H1 (cell line): ENCODE measurements at regions not wholly inside any gene's neighbourhood (a gene's known extent, or its start where the extent isn't known, plus 50 kb on each side); places are given as distances from the start of the nearest gene placed in this dataset.

Experiments
- CTCF ChIA-PET: fragments of 300-600 bp; sonication (Branson Sonifier 250); formaldehyde crosslinking; loops from one replicate; lab custom pipeline; 2021; ENCODE audit not compliant: partially characterized antibody; lab: Charles Lee
- POLR2A ChIA-PET: fragments of 300-600 bp; sonication (Branson Sonifier 250); formaldehyde crosslinking; loops from one replicate; lab custom pipeline; 2021; ENCODE audit warnings: inconsistent platforms; ENCODE audit not compliant: partially characterized antibody; lab: Charles Lee
- DNase-seq, 2 experiments: peaks; one replicate each; pipeline versions ENCODE4 v3.0.0 to v3.0.0-alpha.2; 2010 to 2022; ENCODE audit warnings: low spot score in 2 of 2, low read depth in 1 of 2, mixed read lengths in 1 of 2
- FAIRE-seq: peaks from 2 replicates; lab custom pipeline; 2011; peaks lifted over from hg19 to GRCh38; lab: Jason Lieb, UNC
- H2AFZ ChIP-seq: 2 replicates; pipeline ENCODE4 v1.8.1; 2012; ENCODE audit warnings: low read length, inconsistent platforms
- H2AK5ac ChIP-seq: 2 replicates; pipeline ENCODE4 v1.6.1; 2013; ENCODE audit warnings: low read depth, low read length
- H2BK120ac ChIP-seq: replicated peaks from 2 replicates; pipeline ENCODE3; 2013; ENCODE audit warnings: low read depth, low read length, inconsistent platforms
- H2BK12ac ChIP-seq: 2 replicates; pipeline ENCODE4 v1.6.1; 2013; ENCODE audit warnings: low read depth, low read length
- H2BK15ac ChIP-seq: 2 replicates; pipeline ENCODE4 v1.6.1; 2013; ENCODE audit warnings: low read length
- H2BK20ac ChIP-seq: 2 replicates; pipeline ENCODE4 v1.6.1; 2013; ENCODE audit warnings: low read length
- H2BK5ac ChIP-seq: 2 replicates; pipeline ENCODE4 v1.6.1; 2013; ENCODE audit warnings: low read depth, low read length
- H3K14ac ChIP-seq: 2 replicates; pipeline ENCODE4 v1.6.1; 2013; ENCODE audit warnings: inconsistent platforms; ENCODE audit not compliant: insufficient read length
- H3K18ac ChIP-seq: 2 replicates; pipeline ENCODE4 v1.6.1; 2013; ENCODE audit warnings: low read length; ENCODE audit errors: extremely low read depth
- H3K23ac ChIP-seq: 2 replicates; pipeline ENCODE4 v1.6.1; 2013; ENCODE audit warnings: inconsistent platforms; ENCODE audit not compliant: insufficient read length
- H3K23me2 ChIP-seq: 2 replicates; pipeline ENCODE4 v1.6.1; 2013; ENCODE audit warnings: low read depth, low read length
- H3K27ac ChIP-seq: 2 replicates; pipeline ENCODE4 v1.6.1; 2011; ENCODE audit warnings: low read depth, low read length, inconsistent platforms
- H3K27me3 ChIP-seq, 4 experiments: replicated peaks in 1 of 4; 1 replicate in 1 of 4; 2 replicates in 3 of 4; pipeline versions ENCODE4 v1.6.1 to v1.8.1; 2011 to 2013; ENCODE audit warnings: low read length in 3 of 4, mild to moderate bottlenecking in 3 of 4, inconsistent platforms in 2 of 4, mixed read lengths in 2 of 4, moderate library complexity in 1 of 4; ENCODE audit not compliant: control insufficient read depth in 3 of 4, insufficient read depth in 3 of 4; ENCODE audit errors: extremely low read depth in 1 of 4
- H3K36me3 ChIP-seq, 4 experiments: 2 replicates each; pipeline versions ENCODE4 v1.6.1 to v1.8.1; 2011 to 2013; ENCODE audit warnings: mild to moderate bottlenecking in 4 of 4, low read length in 3 of 4, moderate library complexity in 2 of 4, control low read depth in 1 of 4, inconsistent platforms in 1 of 4; ENCODE audit not compliant: insufficient read depth in 4 of 4, control insufficient read depth in 2 of 4
- H3K4ac ChIP-seq: replicated peaks from 2 replicates; pipeline ENCODE3; 2013; ENCODE audit warnings: low read length, low read depth, mixed read lengths, inconsistent platforms; ENCODE audit not compliant: insufficient read length
- H3K4me1 ChIP-seq, 4 experiments: replicated peaks in 1 of 4; 1 replicate in 1 of 4; 2 replicates in 3 of 4; pipeline versions ENCODE4 v1.6.1 to v1.8.1; 2011 to 2013; ENCODE audit warnings: low read length in 3 of 4, inconsistent platforms in 2 of 4, mixed read lengths in 1 of 4; ENCODE audit not compliant: insufficient read depth in 4 of 4, control insufficient read depth in 3 of 4
- H3K4me2 ChIP-seq, 2 experiments: 2 replicates each; pipeline versions ENCODE4 v1.6.1 to v1.8.1; 2011 to 2013; ENCODE audit warnings: low read depth in 2 of 2, low read length in 2 of 2, control low read depth in 1 of 2, inconsistent platforms in 1 of 2, mild to moderate bottlenecking in 1 of 2; ENCODE audit not compliant: insufficient read depth in 1 of 2
- H3K4me3 ChIP-seq, 4 experiments: fragments of 200-600, 300-600 bp in 1 of 4; sonication (generic), shearing (Covaris generic), sonication (Bioruptor Twin) in 1 of 4; 2 replicates each; pipeline versions ENCODE4 v1.5.1 to v1.8.1; 2011 to 2016; ENCODE audit warnings: low read length in 4 of 4, low read depth in 3 of 4, control low read depth in 2 of 4, inconsistent platforms in 2 of 4, mild to moderate bottlenecking in 2 of 4, mixed read lengths in 1 of 4, moderate library complexity in 1 of 4; ENCODE audit not compliant: insufficient read depth in 2 of 4; ENCODE audit errors: extremely low read depth in 1 of 4
- H3K56ac ChIP-seq: replicated peaks from 2 replicates; pipeline ENCODE3; 2013; ENCODE audit warnings: low read depth, mild to moderate bottlenecking, mixed read lengths, low read length, inconsistent platforms; ENCODE audit not compliant: insufficient read length
- H3K79me1 ChIP-seq: 2 replicates; pipeline ENCODE4 v1.6.1; 2013; ENCODE audit warnings: low read depth, low read length, control low read depth
- H3K79me2 ChIP-seq, 2 experiments: 2 replicates each; pipeline versions ENCODE4 v1.6.1 to v1.8.1; 2012 to 2013; ENCODE audit warnings: low read length in 2 of 2, mild to moderate bottlenecking in 2 of 2, inconsistent platforms in 1 of 2; ENCODE audit not compliant: insufficient read depth in 2 of 2, control insufficient read depth in 1 of 2
- H3K9ac ChIP-seq, 4 experiments: replicated peaks in 1 of 4; 1 replicate in 1 of 4; 2 replicates in 3 of 4; pipeline versions ENCODE4 v1.6.1 to v1.8.1; 2011 to 2013; ENCODE audit warnings: low read depth in 3 of 4, low read length in 3 of 4, control low read depth in 2 of 4, mild to moderate bottlenecking in 2 of 4, moderate library complexity in 2 of 4, inconsistent platforms in 1 of 4; ENCODE audit errors: extremely low read depth in 1 of 4
- H3K9me3 ChIP-seq, 2 experiments: 2 replicates each; pipeline versions ENCODE4 v1.6.1 to v1.8.1; 2012 to 2013; ENCODE audit warnings: mild to moderate bottlenecking in 2 of 2, moderate library complexity in 2 of 2, control low read depth in 1 of 2, inconsistent platforms in 1 of 2, low read depth in 1 of 2, low read length in 1 of 2, mixed read lengths in 1 of 2; ENCODE audit not compliant: insufficient read depth in 2 of 2
- H4K20me1 ChIP-seq, 2 experiments: replicated peaks in 1 of 2; 2 replicates each; pipeline versions ENCODE3 to v1.8.1; 2011 to 2013; ENCODE audit warnings: inconsistent platforms in 2 of 2, low read length in 2 of 2, mild to moderate bottlenecking in 1 of 2; ENCODE audit not compliant: insufficient read depth in 2 of 2, control insufficient read depth in 1 of 2
- H4K5ac ChIP-seq: 2 replicates; pipeline ENCODE4 v1.6.1; 2013; ENCODE audit warnings: low read length, low read depth, mixed read lengths, inconsistent platforms; ENCODE audit not compliant: insufficient read length
- H4K8ac ChIP-seq: 2 replicates; pipeline ENCODE4 v1.8.0; 2013; ENCODE audit warnings: mild to moderate bottlenecking, moderate library complexity, low read length, inconsistent platforms; ENCODE audit not compliant: insufficient read depth; ENCODE audit errors: extremely low read depth
- H4K91ac ChIP-seq: replicated peaks from 2 replicates; pipeline ENCODE3; 2013; ENCODE audit warnings: low read length, mixed read lengths, inconsistent platforms; ENCODE audit not compliant: insufficient read length
- BRCA1 ChIP-seq: IDR thresholded peaks from 2 replicates; pipeline ENCODE4 v1.6.1; 2012; ENCODE audit warnings: low read depth, low read length, improper control_type of control experiment
- CREB1 ChIP-seq: IDR thresholded peaks from 2 replicates; pipeline ENCODE4 v1.6.1; 2012; ENCODE audit warnings: inconsistent platforms
- FOSL1 ChIP-seq: IDR thresholded peaks from 2 replicates; pipeline ENCODE4 v1.6.1; 2011; ENCODE audit warnings: mild to moderate bottlenecking, low read depth, low read length, moderate library complexity; ENCODE audit not compliant: insufficient read depth
- KDM4A ChIP-seq: IDR thresholded peaks from one replicate; pipeline ENCODE4 v1.7.1; 2012; ENCODE audit warnings: low read depth, mild to moderate bottlenecking, moderate library complexity, low read length, inconsistent platforms; ENCODE audit not compliant: severe bottlenecking
- RFX5 ChIP-seq: IDR thresholded peaks from 2 replicates; pipeline ENCODE4 v1.6.1; 2011; ENCODE audit warnings: low read depth, low read length, improper control_type of control experiment, borderline replicate concordance
- WGBS, 2 experiments: shearing (Covaris generic) in 1 of 2; methylation state at CpG; one replicate each; pipeline versions ENCODE4 v1.1.6 to v1.1.7; 2013 to 2015; ENCODE audit warnings: low lambda C conversion rate in 2 of 2, mixed read lengths in 2 of 2, inconsistent platforms in 1 of 2, low coverage in 1 of 2, missing lambda C conversion rate in 1 of 2; ENCODE audit not compliant: insufficient replicate concordance in 2 of 2, insufficient coverage in 1 of 2, insufficient read length in 1 of 2; ENCODE audit errors: extremely low coverage in 1 of 2, missing lambda C conversion rate in 1 of 2; 5-methylcytosine and 5-hydroxymethylcytosine counted together
- TF ChIP-seq, protein P1 (sequence below): IDR thresholded peaks from 2 replicates; pipeline ENCODE4 v1.6.1; 2012; ENCODE audit warnings: low read length, inconsistent platforms
- TF ChIP-seq, protein P2 (sequence below): IDR thresholded peaks from 2 replicates; pipeline ENCODE4 v1.6.1; 2012; ENCODE audit warnings: inconsistent platforms
- TF ChIP-seq, protein P3 (sequence below), 3 experiments: IDR thresholded peaks; 1 replicate in 2 of 3; 2 replicates in 1 of 3; pipeline versions ENCODE4 v1.5.1 to v1.6.1; 2011; ENCODE audit warnings: low read length in 3 of 3, mild to moderate bottlenecking in 3 of 3, inconsistent platforms in 2 of 3, low read depth in 1 of 3, moderate library complexity in 1 of 3; ENCODE audit not compliant: insufficient read depth in 1 of 3; ENCODE audit errors: control extremely low read depth in 1 of 3

DNA sequence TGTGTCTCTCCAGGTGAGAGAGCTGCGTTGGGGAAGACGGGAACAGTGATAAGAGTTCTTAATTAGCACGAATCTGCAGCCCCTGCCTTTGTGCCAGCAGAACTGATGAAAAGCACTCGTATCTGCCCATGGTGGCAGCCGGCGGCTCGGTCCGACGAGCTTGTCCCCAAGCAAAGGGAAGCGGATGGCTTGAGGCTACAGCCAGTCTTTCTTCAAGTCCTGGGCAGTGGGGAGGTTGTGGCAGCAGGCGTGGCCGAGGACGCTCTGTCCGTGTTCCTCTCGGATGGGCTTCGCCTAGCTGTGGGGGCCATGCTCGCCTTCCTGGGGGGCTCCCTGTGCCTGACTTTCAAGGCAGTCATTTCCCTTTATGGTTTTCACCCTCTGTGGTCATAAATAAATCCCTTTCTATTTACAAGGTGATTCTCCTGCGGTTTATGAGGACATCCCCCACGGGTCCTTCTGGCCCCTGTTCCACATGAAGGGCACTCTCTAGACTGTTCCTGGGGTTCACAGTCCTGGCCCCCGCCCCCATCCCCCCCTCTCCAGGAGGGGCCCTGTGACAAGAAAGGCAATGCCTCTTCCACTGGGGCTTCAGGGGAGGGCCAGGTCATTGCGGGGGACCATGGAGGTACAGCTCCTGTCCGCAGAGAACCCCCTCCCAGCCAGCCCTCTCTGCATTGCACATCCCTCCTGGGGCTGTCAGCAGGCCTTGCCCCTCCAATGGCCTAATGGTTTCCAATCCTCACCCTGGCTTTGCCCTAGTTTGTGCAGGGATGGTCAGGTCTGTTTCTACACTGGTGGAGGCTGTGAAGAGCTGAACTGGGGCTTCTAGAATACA, 1212.3 kb downstream of the BRD1 start:
- Histone ChIP-seq H2BK15ac (no peak overlapping the region), H3K4ac (no peak overlapping the region), H2BK12ac (no peak overlapping the region), H3K56ac (no peak overlapping the region), H3K14ac (no peak overlapping the region), H2BK120ac (no peak overlapping the region), H3K27ac (no peak overlapping the region), H2BK20ac (no peak overlapping the region), H3K36me3 (no peaks in the 10 kb centered on the region), H2BK5ac (no peak overlapping the region), H4K5ac (no peak overlapping the region), H3K4me1 (no peaks in the 10 kb centered on the region), H4K8ac (peak overlapping the region; percentile 35; the same call in 1 of the 2 replicates), H3K9me3 (no peaks in the 10 kb centered on the region; a peak in 1 of 4 replicates), H3K79me1 (peaks cover 5% of the 10 kb centered on the region; the same call in 1 of the 2 replicates), H3K4me2 (no peak overlapping the region), H2AK5ac (no peak overlapping the region), H3K79me2 (no peaks in the 10 kb centered on the region; a peak in 1 of 4 replicates), H3K23ac (no peak overlapping the region), H4K20me1 (peaks cover 0 to 13% of the 10 kb centered on the region in 2 experiments), H3K4me3 (no peak overlapping the region), H3K23me2 (no peaks in the 10 kb centered on the region), H3K27me3 (no peaks in the 10 kb centered on the region), H4K91ac (no peak overlapping the region), H2AFZ (no peak overlapping the region), H3K18ac (no peak overlapping the region), H3K9ac (no peak overlapping the region)
- WGBS, 2 experiments: 88% methylated on average over 21 of the region's 22 CpGs; no CpG with 5 or more reads in 1 of the 2 experiments
- POLR2A ChIA-PET: no interaction called here
- DNase-seq: no peak
- CTCF ChIA-PET: interaction anchor here (1.2 kb wide), 1 partner anchor 60 kb away, joined by 3 read pairs; no protein-coding TSS in a partner anchor
- no peak for FAIRE-seq
- TF ChIP-seq BRCA1 (no peak), RFX5 (no peak), KDM4A (no peak), CREB1 (no peak), FOSL1 (no peak)
- TF ChIP-seq, protein P1, sequence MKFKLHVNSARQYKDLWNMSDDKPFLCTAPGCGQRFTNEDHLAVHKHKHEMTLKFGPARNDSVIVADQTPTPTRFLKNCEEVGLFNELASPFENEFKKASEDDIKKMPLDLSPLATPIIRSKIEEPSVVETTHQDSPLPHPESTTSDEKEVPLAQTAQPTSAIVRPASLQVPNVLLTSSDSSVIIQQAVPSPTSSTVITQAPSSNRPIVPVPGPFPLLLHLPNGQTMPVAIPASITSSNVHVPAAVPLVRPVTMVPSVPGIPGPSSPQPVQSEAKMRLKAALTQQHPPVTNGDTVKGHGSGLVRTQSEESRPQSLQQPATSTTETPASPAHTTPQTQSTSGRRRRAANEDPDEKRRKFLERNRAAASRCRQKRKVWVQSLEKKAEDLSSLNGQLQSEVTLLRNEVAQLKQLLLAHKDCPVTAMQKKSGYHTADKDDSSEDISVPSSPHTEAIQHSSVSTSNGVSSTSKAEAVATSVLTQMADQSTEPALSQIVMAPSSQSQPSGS: no peak
- TF ChIP-seq, protein P2, sequence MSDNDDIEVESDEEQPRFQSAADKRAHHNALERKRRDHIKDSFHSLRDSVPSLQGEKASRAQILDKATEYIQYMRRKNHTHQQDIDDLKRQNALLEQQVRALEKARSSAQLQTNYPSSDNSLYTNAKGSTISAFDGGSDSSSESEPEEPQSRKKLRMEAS: no peak
- TF ChIP-seq, protein P3, sequence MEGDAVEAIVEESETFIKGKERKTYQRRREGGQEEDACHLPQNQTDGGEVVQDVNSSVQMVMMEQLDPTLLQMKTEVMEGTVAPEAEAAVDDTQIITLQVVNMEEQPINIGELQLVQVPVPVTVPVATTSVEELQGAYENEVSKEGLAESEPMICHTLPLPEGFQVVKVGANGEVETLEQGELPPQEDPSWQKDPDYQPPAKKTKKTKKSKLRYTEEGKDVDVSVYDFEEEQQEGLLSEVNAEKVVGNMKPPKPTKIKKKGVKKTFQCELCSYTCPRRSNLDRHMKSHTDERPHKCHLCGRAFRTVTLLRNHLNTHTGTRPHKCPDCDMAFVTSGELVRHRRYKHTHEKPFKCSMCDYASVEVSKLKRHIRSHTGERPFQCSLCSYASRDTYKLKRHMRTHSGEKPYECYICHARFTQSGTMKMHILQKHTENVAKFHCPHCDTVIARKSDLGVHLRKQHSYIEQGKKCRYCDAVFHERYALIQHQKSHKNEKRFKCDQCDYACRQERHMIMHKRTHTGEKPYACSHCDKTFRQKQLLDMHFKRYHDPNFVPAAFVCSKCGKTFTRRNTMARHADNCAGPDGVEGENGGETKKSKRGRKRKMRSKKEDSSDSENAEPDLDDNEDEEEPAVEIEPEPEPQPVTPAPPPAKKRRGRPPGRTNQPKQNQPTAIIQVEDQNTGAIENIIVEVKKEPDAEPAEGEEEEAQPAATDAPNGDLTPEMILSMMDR (IDR thresholded peaks at IDR 0.05; ENCODE audit: control extremely low read depth in 1 of 3, insufficient read depth in 1 of 3, low read depth in 1 of 3, low read length in 3 of 3): no peak
